ENCODE measurements at regions not wholly inside any gene's neighbourhood (a gene's known extent, or its start where the extent isn't known, plus 50 kb on each side); places are given as distances from the start of the nearest gene placed in this dataset.
"Not testable (repeated sequence)": the region's sequence is repeated elsewhere in the genome, so short reads cannot be mapped to it uniquely, and the experiment has no call there.

GRCh38 chr7:35961260-35961659 lies 160.4 kb downstream of the SEPTIN7 start:
- TF ChIP-seq CTCF (IDR thresholded peaks at IDR 0.05); ZFX (IDR thresholded peaks at IDR 0.05; ENCODE audit: borderline replicate concordance): not testable (repeated sequence)

All from 22Rv1 (cell line).